ENCODE measurements at regions not wholly inside any gene's neighbourhood (a gene's known extent, or its start where the extent isn't known, plus 50 kb on each side); places are given as distances from the start of the nearest gene placed in this dataset.

- ChIA-PET POLR2A (no interaction called here), CTCF (interaction anchor here (1.4 kb wide), 1 partner anchor 11 kb away, joined by 8 read pairs; no protein-coding TSS in a partner anchor)
- no peak for DNase-seq (ENCODE audit: extremely low spot score)
- no peak for TF ChIP-seq CTCF (IDR thresholded peaks at IDR 0.05; ENCODE audit: control extremely low read depth, extremely low read depth, low read depth, missing control alignments)
Measured at GRCh38 chr11:114972105-114972504, 293.8 kb downstream of the NXPE2 start.

GRCh38 chr11:114977651-114978050, 299.3 kb downstream of the NXPE2 start:
- DNase-seq (ENCODE audit: extremely low spot score): no peak
- ChIA-PET CTCF (no interaction called here), POLR2A (no interaction called here)
- TF ChIP-seq CTCF (IDR thresholded peaks at IDR 0.05; ENCODE audit: control extremely low read depth, extremely low read depth, low read depth, missing control alignments): no peak

GRCh38 chr11:114982141-114982540, 303.8 kb downstream of the NXPE2 start:
- CTCF ChIA-PET: interaction anchor here (1.6 kb wide), 1 partner anchor 11 kb away, joined by 3 read pairs; no protein-coding TSS in a partner anchor
- no peak for TF ChIP-seq CTCF (IDR thresholded peaks at IDR 0.05; ENCODE audit: control extremely low read depth, extremely low read depth, low read depth, missing control alignments)

GRCh38 chr11:114984611-114985163, 306.4 kb downstream of the NXPE2 start:
- ChIA-PET CTCF (no interaction called here), POLR2A (no interaction called here)
- no peak for DNase-seq (ENCODE audit: extremely low spot score)
- TF ChIP-seq CTCF (IDR thresholded peaks at IDR 0.05; ENCODE audit: control extremely low read depth, extremely low read depth, low read depth, missing control alignments): no peak

More at GRCh38 chr11:114982141-114982540, 303.8 kb downstream of the NXPE2 start:
- POLR2A ChIA-PET: no interaction called here
- DNase-seq (ENCODE audit: extremely low spot score): no peak

- DNase-seq (ENCODE audit: extremely low spot score): no peak
- TF ChIP-seq CTCF (IDR thresholded peaks at IDR 0.05; ENCODE audit: control extremely low read depth, extremely low read depth, low read depth, missing control alignments): no peak
- ChIA-PET POLR2A (no interaction called here), CTCF (no interaction called here)
Measured at GRCh38 chr11:114986365-114986764, 308.0 kb downstream of the NXPE2 start.

- no peak for DNase-seq (ENCODE audit: extremely low spot score)
- CTCF ChIA-PET: no interaction called here
- TF ChIP-seq CTCF (IDR thresholded peaks at IDR 0.05; ENCODE audit: control extremely low read depth, extremely low read depth, low read depth, missing control alignments): no peak
- POLR2A ChIA-PET: no interaction called here
Measured at GRCh38 chr11:114987186-114987760, 308.9 kb downstream of the NXPE2 start.

All from GM10248 (cell line).